HG03097 (cell line): ENCODE measurements at regions not wholly inside any gene's neighbourhood (a gene's known extent, or its start where the extent isn't known, plus 50 kb on each side); places are given as distances from the start of the nearest gene placed in this dataset.
"Not testable (repeated sequence)": the region's sequence is repeated elsewhere in the genome, so short reads cannot be mapped to it uniquely, and the experiment has no call there.

Experiments used
- ATAC-seq: cut with Tn5 transposase; IDR thresholded peaks from one replicate; pipeline ENCODE4 v1.9.1; 2021; ENCODE audit not compliant: unreplicated experiment, low FRiP score

GRCh38 chr1:4062041-4062440, 162.0 kb upstream of the C1orf174 start:
- ATAC-seq, result no peak

GRCh38 chr1:4062560-4062959, 162.5 kb upstream of the C1orf174 start:
- ATAC-seq, result no peak

GRCh38 chr1:4062992-4063391, 162.9 kb upstream of the C1orf174 start:
- no peak for ATAC-seq

GRCh38 chr1:4063516-4063915, 163.4 kb upstream of the C1orf174 start:
- ATAC-seq, result no peak

- no peak for ATAC-seq
Measured at GRCh38 chr1:4064150-4064889, 164.2 kb upstream of the C1orf174 start.

GRCh38 chr1:4066860-4067599, 167.0 kb upstream of the C1orf174 start:
- no peak for ATAC-seq

- no peak for ATAC-seq
Measured at GRCh38 chr1:4068076-4068475, 168.0 kb upstream of the C1orf174 start.

GRCh38 chr1:4071653-4072052, 171.6 kb upstream of the C1orf174 start:
- no peak for ATAC-seq

GRCh38 chr1:4072481-4073153, 172.5 kb upstream of the C1orf174 start:
- ATAC-seq, result no peak

- ATAC-seq, result no peak
Measured at GRCh38 chr1:4075436-4076225, 175.6 kb upstream of the C1orf174 start.

GRCh38 chr1:4076346-4076745, 176.3 kb upstream of the C1orf174 start:
- ATAC-seq, result no peak

- ATAC-seq, result not testable (repeated sequence)
Measured at GRCh38 chr1:4078091-4078962, 178.3 kb upstream of the C1orf174 start.

GRCh38 chr1:4079815-4080214, 179.7 kb upstream of the C1orf174 start:
- ATAC-seq, result no peak

GRCh38 chr1:4081806-4082711, 182.0 kb upstream of the C1orf174 start:
- ATAC-seq, result no peak

GRCh38 chr1:4083231-4084047, 183.4 kb upstream of the C1orf174 start:
- no peak for ATAC-seq

- ATAC-seq, result no peak
Measured at GRCh38 chr1:4084048-4084431, 184.0 kb upstream of the C1orf174 start.

GRCh38 chr1:4084446-4084845, 184.4 kb upstream of the C1orf174 start:
- ATAC-seq, result no peak

GRCh38 chr1:4084896-4085295, 184.8 kb upstream of the C1orf174 start:
- no peak for ATAC-seq
